Glomerular visceral epithelial cell (primary cell): ENCODE measurements at regions not wholly inside any gene's neighbourhood (a gene's known extent, or its start where the extent isn't known, plus 50 kb on each side); places are given as distances from the start of the nearest gene placed in this dataset.
A peak's percentile ranks its signal among the peaks of the same experiment; 100 is the strongest.

Source experiments
- DNase-seq: peaks from one replicate; pipeline ENCODE4 v3.0.0-alpha.2; 2016; ENCODE audit errors: extremely low spot score

DNA sequence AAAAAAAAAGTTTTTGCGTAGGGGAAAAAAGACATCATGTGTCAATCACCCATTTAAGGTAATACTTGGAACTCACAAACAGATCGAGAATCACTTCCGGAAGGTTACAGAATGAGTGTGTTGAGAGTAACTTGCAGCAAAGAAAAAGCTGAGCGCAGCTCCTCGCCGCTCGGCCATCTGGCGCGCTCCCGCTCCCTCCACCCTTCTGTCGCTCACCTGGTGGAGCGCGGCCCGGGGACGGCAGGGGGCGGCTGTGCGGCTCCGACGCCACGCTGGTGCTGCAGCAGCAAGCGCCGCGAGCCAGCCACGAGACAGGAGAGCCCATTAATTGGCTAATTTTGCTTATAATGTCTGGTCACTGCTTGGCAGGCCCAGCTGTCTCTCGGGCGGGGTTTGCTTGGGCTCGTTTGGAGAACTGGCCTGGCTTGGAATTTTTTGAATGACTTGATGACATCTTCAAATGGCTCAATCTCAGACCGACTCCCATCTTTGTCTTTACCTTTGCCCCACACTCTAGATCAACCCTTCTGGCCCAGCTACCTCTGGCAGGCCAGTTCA lies 601.8 kb downstream of the CCDC171 start:
- DNase-seq = no peak

DNA sequence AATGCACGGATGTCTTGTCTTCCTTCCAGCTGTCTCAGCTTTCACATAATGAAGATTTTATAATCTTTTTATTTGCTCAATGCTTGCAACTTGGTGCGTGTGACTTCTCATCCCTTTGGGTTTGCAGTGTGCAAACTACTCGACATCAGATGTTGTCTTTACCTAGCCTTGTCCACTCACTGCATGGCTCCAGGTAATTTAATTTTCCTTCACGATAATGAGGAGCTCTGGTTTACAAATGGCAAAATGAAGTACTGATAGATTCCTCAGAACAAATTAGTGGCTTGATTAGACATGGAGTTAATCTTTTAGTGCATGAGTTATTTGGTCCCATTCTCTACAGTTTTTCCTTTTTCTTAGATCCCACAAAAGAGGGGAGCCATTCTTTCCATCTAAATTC lies 603.0 kb downstream of the CCDC171 start:
- DNase-seq = no peak

DNA sequence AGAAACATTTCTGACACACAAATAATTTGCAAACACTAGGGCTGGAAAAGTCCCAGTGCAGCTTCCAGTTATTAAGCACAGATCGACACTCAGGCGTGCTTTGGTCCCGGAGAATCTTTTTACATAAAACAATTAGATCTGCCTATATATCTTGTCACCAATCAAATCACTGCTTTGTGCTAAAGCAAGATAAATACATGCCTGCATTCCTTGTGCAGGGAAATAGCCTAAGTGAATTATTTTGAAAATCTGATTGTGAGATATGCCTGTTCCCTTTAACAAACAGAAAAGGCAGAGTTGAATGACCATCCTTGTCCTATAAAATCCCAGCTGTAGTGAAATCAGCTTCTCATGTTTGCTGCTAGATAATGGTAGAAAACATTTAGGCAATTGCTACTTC lies 604.4 kb downstream of the CCDC171 start:
- no peak for DNase-seq

DNA sequence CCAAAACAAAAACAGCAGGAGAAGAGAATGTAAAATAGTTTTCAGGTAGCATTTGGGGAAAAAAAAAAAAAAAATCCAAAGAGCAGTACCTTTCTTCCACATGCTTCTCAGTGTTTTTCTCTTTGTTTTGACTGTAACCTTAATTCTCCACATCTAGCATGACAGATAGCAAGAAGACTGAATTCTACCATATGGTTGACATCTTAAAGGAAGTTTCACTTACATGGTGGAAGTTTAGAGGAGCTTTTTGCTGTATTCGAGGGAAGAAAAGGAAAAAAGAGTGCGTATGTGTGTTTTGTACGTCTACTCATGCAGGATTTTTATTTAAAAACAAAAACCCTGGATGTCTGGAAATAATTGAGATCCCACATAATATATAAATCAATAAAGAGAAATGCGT lies 604.8 kb downstream of the CCDC171 start:
- DNase-seq = no peak

DNA sequence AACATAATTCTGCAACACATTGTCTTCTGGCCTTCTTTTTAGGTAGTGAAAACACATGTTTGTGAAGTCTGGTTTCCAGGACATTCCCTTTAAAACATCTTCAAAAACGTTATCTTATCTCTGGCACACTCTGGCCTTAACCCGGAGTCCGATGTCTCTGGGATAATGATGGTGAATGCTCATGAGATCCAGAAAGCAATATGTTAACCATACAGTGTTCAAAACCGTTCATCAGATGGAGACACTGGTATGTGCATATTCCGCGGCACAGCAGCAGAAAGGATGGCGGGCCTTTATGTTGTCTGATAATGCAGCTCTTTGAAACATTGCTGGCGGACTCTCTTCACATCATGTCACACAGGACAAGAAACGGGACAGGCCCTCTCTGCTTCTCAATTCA lies 605.2 kb downstream of the CCDC171 start:
- no peak for DNase-seq

DNA sequence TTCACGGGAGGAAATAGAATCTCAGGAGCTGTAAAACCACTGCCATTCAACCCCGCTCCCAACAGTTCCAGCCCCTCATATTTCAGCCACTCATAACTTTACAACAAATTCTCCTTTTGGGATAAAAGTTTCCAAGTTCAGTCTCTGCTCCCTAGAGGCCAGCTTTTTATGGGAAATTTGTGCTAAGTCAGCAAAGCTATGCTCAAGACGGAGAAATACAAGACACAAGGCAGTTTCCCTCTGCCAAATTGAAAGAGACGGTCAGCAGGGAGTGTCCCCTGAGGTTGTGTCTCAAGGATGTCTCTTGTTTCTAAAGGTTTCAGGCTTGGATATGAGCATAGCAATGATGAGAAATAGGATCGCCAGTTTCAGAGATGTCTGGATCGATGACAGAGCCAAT lies 608.6 kb downstream of the CCDC171 start:
- DNase-seq = no peak

DNA sequence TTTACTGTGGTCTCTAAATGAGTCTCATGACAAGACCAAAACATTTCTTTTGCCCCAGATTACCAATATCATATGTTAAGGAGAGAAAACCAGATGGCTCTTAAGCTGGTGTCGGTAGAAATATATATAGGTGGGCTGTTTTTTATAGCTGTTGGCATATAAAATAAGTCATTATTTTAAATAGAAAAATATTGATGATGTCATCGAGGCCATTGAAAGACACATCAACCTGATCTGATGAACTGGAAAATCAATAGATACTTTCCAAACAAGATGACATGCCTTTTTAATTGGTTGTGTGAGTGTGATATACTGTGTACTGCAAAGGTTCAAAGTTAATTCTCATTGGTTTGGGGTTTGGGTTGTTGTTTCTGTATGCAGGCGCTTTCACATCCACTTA lies 617.3 kb downstream of the CCDC171 start:
- DNase-seq = no peak

DNA sequence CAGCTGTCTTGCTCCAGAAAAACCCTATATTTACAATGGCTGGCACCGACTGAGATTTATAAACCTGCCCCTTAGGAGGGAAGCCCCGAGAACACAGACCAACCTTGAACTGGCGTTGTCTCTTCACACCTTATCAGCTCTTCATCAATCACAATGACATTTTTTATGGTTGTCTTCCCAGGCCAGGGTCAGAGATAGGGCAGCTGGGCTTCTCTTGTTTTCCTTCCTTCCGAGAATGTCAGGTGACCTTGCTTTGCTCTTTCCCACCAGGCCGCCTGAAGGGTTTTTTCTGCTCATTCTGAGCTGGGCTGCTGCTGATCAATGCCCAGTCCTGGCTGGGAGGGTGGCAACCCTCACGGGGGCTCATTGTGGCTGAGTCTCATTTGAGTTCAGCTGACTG lies 619.1 kb downstream of the CCDC171 start:
- no peak for DNase-seq

DNA sequence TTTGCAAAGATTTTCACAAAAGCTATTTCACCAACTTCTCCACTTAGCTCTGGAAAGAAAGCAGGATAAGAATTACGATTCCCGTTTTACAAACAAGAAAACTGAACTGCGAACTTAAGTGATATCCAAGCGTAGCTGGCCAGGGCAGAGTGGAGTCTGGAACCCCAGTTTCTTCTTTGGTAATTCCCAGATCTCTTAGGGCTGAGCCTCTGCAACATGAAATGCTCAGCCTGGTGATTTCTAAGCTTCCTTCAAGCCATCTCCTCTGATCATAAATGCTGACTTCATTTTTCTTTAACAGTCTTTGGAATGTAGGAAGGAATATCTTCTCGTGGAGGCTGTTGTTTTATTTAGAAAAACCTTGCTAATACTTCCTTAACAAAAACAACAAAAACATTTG lies 620.0 kb downstream of the CCDC171 start:
- DNase-seq = no peak

DNA sequence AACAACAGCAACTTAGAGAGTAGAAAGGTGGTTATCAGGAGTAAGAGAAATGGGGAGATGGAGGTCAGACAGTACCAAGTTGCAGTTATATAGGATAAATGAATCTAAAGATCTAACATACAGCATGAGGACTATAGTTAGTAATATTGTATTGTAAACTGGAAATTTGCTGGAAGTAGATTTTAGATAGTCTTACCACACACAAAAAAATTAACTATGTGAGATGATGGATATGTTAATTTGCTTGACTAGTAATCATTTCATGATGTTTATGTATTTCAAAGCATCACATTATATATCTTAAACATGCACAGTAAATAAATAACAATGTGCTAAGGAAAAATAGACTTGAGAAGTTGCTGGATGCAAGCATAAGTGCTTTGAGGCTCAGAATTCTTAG lies 622.1 kb downstream of the CCDC171 start:
- DNase-seq = no peak

DNA sequence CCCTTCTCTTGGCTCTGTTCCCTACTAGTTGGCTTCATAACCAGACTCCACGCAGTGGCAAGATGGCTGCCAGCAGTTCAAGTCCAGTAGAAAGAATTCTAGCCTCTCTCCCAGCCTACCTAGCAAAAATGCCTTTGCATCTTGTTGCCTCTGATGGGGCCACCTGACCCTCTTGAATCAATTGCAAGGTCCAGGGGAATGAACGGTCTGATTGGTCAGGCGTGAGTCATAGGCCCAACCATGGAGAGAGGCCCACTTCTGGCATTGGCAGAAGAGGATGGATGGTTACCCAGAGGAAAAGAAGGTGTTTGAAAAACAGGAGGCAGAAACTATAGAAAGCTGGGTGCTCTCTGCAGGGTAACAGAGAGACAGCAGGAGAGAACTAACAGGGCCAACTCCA lies 622.6 kb downstream of the CCDC171 start:
- no peak for DNase-seq

DNA sequence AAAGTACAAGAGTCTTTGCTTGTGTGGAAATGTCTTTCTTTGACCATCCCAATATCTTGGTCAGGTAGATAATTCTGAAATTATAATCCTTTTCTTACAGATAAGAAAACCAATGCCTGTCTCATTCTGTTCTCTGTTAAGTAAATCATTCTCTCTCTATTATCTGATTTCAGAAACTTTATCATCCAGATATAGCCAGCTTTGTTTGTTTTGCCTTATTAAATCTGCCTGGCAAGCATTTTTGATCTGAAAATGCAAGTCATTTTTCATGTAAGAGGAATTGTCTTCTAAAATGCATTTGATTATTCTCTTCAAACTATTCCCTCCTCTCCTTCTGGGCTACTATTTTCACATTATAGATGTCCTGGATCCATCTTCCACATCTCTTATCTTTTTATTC lies 625.5 kb downstream of the CCDC171 start:
- DNase-seq = no peak

DNA sequence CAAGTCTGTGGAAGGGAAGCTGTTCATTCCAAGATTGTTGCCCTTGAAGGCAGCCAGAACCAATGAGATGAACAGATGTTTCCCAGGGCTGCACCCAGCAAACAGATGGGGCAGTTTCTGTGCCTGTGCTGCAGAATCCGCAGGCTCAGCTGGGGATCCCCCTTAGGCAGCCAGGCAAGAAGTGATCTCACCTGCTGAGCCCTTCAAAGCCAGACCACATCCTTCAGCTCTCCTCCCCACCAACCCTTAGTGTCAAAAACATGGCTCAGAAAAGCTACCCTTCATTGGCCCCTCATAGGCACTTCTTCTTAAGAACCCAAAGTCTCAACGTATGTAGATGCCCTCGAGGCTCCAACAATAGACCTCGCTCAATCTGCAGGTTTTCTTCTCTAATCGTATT lies 626.7 kb downstream of the CCDC171 start:
- peak; percentile 82 for DNase-seq

DNA sequence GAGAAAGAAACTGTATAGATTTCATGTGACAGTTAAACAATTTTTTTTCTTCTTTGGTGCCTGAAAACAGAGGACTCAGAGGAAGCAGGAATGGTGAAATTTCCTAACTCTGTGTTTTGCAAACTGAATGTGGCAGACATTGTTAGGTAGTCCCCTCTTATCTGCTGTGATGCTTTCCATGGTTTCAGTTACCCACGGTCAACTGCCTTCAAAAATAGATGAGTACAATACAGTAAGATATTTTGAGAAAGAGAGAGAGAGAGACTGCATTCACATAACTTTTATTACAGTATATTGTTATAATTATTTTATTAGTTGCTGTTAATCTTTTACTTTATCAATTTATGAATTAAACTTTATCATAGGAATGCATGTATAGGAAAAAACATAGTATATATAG lies 627.2 kb downstream of the CCDC171 start:
- no peak for DNase-seq

DNA sequence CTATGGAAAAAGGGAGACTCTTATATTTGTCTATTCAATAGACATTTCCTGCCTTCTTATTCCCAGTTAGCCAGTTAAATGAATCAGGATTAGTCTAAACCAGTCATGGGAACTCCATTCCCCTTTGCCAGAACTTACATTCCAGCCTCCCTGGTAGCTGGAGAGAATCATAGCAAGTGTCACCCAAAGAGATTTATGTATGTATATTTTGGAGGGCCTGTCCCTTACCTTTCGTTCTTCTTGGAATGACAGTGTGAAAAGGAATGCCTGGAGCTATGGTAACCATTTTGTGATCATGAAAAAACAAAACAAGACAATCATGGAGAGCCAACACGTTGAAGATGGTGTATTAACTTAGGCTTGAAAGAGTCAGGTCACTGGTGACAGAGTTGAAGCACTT lies 627.7 kb downstream of the CCDC171 start:
- peak; percentile 76 for DNase-seq

DNA sequence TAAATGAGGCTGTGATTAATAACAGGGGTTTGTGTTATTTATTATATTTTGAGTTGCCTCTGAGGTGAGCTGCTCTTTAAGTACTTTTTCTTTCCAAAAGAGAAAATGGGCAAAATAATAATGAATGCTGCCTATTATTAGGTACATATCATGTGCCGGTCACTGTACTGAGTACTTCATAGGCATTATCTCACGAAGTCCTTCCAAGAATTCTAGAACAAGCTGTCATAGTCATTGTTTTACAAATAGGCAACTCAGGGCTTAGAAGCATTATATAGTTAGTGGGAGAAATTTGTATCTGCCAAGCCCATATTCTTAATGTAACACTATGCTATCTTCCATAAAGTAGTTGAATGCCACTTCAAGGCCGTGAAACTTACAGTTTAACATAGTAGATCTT lies 628.7 kb downstream of the CCDC171 start:
- DNase-seq = no peak

DNA sequence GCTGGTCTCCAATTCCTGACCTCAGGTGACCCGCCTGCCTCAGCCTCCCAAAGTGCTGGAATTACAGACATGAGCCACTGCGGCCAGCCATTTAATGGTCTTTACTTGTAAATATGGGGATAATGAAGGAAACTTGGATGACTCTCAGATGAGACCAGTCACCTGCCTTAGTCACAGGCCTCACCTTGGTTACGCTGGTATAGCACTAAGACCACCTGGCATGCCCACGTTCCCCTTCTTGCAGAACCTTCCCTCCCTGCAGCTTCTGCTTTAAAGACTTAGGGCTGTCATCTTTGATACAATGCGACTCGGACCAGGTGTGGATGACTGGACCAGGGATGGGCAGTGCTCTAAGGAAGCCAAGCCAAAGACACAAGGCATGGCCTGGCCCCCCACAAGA lies 629.9 kb downstream of the CCDC171 start:
- DNase-seq = no peak

DNA sequence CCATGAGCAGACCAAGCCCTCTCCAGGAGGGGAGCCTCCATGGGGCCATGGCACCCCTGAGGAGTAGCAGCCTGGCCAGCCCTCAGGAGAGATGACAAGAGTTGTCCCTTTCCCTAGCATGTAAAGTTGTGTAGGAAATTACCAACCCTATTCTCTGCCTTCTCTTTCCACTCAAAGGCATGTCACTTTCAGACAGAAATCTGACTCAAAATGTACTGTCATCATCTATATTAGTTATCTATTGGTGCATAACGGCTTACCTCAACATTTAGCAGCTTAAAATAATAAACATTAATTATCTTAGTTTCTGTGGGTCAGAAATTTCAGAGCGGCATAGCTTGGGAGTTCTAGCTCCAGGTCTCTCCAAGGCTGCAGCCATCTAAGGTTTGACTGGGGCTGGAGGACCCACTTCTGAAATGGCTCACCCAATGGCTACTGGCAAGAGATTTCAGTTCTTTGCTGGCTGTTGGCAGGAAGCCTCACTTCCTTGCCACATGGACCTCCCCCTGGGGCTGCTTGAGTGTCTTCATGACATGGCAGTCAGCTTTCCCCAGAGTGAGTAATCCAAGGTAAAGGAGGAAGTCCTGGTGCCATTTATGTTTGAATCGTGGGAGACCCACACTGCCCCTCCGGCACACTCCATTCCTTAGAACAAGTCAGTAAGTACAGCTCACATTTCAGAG lies 632.3 kb downstream of the CCDC171 start:
- peak; percentile 60 for DNase-seq

DNA sequence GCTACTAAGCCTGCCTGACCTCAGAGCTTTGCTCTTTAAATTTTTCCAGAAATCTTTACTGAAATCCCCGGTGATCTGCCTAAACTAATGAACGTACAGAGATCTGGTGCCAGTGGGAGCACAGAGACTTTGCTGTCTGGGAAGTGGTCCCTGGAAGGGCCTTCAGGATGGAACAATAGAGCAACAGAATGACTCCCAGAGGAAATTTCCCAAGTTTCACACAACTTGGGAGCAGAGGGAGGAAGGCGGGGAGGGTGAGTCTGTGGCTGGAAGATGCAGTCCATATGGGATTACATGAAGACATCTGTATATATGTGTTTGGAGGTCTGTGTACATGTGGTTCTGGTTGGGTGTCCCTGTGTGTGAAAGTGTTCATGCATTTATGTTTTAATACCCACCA lies 638.3 kb downstream of the CCDC171 start:
- no peak for DNase-seq

DNA sequence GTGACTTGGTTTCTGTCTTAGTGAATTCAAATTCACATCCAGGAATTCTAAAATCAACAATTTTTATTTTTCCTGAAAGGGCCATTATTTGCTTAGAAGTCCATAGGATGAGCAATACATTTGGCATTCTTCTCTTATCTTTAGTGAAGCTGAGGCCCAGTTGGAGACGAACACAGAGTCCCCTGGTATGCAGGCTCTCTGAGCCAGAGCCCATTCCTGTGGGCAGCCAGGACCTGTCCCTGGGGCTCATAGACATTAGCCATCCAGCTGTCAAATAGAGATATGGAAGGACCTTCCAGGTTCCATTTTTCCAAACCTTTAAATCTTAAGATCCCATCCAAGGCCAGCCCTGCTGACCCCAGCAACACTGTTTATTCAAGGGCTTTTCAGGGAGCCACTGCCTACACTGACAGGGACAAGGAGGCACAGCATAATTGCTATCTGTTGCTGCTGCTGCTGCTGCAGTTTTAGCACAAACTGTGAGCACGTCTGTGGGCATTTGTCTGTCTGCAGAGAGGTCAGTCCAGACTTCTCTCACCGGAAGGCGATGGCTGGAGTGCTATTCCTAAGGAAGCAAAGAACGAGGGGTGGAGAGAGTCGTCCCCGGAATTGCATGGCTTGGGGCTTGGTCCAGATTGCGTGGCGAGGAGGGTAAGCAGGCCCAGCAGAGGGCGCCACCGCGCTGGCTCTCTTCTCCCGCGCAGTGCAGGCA lies 639.0 kb downstream of the CCDC171 start:
- peak; percentile 84 for DNase-seq

DNA sequence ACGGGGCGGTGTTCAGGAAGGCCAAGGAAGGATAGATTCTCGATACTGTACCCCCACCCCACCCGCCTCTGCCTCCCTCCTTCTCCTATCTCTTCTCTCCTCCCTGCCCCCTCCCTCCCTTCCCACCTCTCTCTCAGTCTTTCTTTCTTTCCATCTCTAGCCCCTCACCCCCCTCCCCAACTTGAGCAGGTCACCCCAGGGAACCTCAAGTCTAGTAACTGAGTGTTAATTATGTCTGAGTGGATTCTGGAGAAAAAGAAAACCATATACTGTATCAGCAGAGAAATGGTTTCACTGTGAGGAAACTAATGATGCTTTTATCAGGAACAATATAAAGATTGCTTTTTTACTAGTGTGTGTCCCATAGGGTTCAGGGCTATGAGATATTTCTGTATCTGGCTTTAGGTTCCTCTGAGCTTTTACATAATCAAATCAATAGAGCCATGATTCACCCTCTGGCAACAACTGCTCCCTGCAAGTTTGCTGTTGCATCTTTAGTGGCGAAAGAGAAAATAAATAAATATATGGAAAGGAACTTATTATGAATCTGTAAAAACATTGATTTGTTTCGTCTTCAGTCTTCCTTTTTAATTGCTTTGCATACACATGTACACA lies 639.7 kb downstream of the CCDC171 start:
- no peak for DNase-seq

DNA sequence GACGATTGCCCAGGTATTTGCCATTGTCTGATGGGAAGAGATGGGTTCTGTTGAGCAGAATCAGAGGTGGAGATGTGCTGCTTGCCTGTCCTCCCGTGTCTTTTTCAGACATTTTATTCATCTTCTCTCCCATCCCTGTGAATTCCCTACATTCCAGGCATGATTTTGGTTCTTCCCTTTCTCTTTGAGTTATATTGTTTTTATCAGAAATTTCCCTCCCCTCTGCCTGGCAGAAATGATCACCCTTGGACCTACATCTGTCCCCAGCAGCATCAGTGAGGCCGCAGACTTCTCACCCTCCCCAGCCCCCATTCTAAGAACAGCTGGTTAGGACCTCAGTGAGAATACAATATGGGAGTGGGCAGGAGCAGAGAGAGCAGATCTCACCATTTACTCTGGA lies 640.2 kb downstream of the CCDC171 start:
- no peak for DNase-seq

DNA sequence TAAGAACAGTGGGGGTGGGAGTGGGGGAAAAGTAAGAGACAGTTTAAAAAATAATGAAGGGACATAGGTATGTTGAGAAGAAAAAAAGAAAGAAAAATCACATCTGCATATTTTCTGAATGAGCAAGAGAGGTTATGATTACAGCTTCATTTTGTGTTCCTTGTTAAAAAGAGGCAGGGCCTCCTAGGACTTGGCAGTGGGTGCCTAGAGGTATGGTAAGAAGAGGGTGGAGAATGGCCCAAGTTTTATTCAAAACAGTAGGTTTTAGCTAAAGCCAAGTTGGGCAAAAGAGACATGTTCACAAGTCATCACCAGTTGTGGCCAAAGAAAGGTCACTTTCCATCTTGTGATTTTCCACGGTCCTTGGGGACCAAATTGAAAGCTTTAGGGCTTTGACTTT lies 643.4 kb downstream of the CCDC171 start:
- no peak for DNase-seq
